Neural progenitor cell (in vitro differentiated cells): ENCODE measurements at regions not wholly inside any gene's neighbourhood (a gene's known extent, or its start where the extent isn't known, plus 50 kb on each side); places are given as distances from the start of the nearest gene placed in this dataset.

Source experiments
- DNase-seq: peaks from one replicate; pipeline ENCODE4 v3.0.0-alpha.2; 2016; ENCODE audit warnings: low spot score
- H2AFZ ChIP-seq: fragments of 200-600 bp; sonication (generic); replicated peaks from 2 replicates; pipeline ENCODE4 v1.6.1; 2016; ENCODE audit warnings: antibody characterized with exemption
- H3F3A ChIP-seq: fragments of 200-600 bp; sonication (generic); 2 replicates; pipeline ENCODE4 v1.6.1; 2016; ENCODE audit warnings: antibody characterized with exemption, low read depth
- H3K27ac ChIP-seq: fragments of 200-600 bp; sonication (generic); 2 replicates; pipeline ENCODE4 v1.5.1; 2016; ENCODE audit warnings: mild to moderate bottlenecking
- H3K27me3 ChIP-seq: fragments of 200-600 bp; sonication (generic); 2 replicates; pipeline ENCODE4 v1.6.1; 2016; ENCODE audit warnings: mild to moderate bottlenecking, moderate library complexity
- H3K36me3 ChIP-seq: fragments of 200-600 bp; sonication (generic); 2 replicates; pipeline ENCODE4 v1.5.1; 2016
- H3K4me1 ChIP-seq: fragments of 200-600 bp; sonication (generic); 2 replicates; pipeline ENCODE4 v1.6.1; 2016; ENCODE audit warnings: mixed run types
- H3K4me2 ChIP-seq: fragments of 200-600 bp; sonication (generic); 2 replicates; pipeline ENCODE4 v1.6.1; 2016
- H3K4me3 ChIP-seq: fragments of 200-600 bp; sonication (generic); 2 replicates; pipeline ENCODE4 v1.5.1; 2016
- H3K79me2 ChIP-seq: fragments of 200-600 bp; sonication (generic); 2 replicates; pipeline ENCODE4 v1.6.1; 2016; ENCODE audit warnings: low read depth
- H3K9ac ChIP-seq: fragments of 200-600 bp; sonication (generic); 2 replicates; pipeline ENCODE4 v1.6.1; 2016
- H3K9me3 ChIP-seq: fragments of 200-600 bp; sonication (generic); 2 replicates; pipeline ENCODE4 v1.5.1; 2016; ENCODE audit warnings: low read depth
- H4K20me1 ChIP-seq: fragments of 200-600 bp; sonication (generic); 2 replicates; pipeline ENCODE4 v1.6.1; 2016; ENCODE audit warnings: low read depth
- H3K27ac Mint-ChIP-seq: 3 replicates; pipeline ENCODE4 v1.8.0; 2021; ENCODE audit warnings: mixed read lengths
- H3K27me3 Mint-ChIP-seq: 2 replicates; pipeline ENCODE4 v1.8.0; 2022; ENCODE audit warnings: low read depth, mild to moderate bottlenecking, inconsistent platforms, moderate library complexity, mixed read lengths; ENCODE audit not compliant: insufficient read depth
- H3K36me3 Mint-ChIP-seq: 3 replicates; pipeline ENCODE4 v1.8.0; 2021; ENCODE audit warnings: mixed read lengths
- H3K4me1 Mint-ChIP-seq: 3 replicates; pipeline ENCODE4 v1.8.0; 2021; ENCODE audit warnings: mixed read lengths
- H3K4me3 Mint-ChIP-seq: 3 replicates; pipeline ENCODE4 v1.8.0; 2021; ENCODE audit warnings: mild to moderate bottlenecking, moderate library complexity, mixed read lengths
- H3K9me3 Mint-ChIP-seq: 3 replicates; pipeline ENCODE4 v1.8.0; 2020; ENCODE audit warnings: mixed read lengths
- CTCF ChIP-seq: fragments of 200-600 bp; sonication (generic); IDR thresholded peaks from 2 replicates; pipeline ENCODE4 v1.5.1; 2017; ENCODE audit warnings: antibody characterized with exemption, mild to moderate bottlenecking
- EZH2 ChIP-seq: fragments of 200-600 bp; sonication (generic); IDR thresholded peaks from 2 replicates; pipeline ENCODE4 v1.6.1; 2017; ENCODE audit warnings: antibody characterized with exemption, mild to moderate bottlenecking, moderate library complexity
- EZH2phosphoT487 ChIP-seq: fragments of 200-600 bp; sonication (generic); IDR thresholded peaks from 2 replicates; pipeline ENCODE4 v1.6.1; 2017; ENCODE audit warnings: antibody characterized with exemption

- H3K4me1 Mint-ChIP-seq = peaks cover 77% of the 10 kb centered on the region
- H3K27ac ChIP-seq = no peak overlapping the region
- H3K27me3 Mint-ChIP-seq = peaks cover 5% of the 10 kb centered on the region
- no peak overlapping the region for H3K27ac Mint-ChIP-seq
- TF ChIP-seq EZH2 = no peak
- no peak for TF ChIP-seq CTCF
- no peak for TF ChIP-seq EZH2phosphoT487
- no peak overlapping the region for H3K4me3 Mint-ChIP-seq
- H3K4me1 ChIP-seq = peaks cover 39% of the 10 kb centered on the region
- no peaks in the 10 kb centered on the region for H3K9me3 ChIP-seq
- no peaks in the 10 kb centered on the region for H3K36me3 ChIP-seq
- H3K9me3 Mint-ChIP-seq = no peaks in the 10 kb centered on the region
- no peak overlapping the region for H2AFZ ChIP-seq
- H3K9ac ChIP-seq = no peak overlapping the region
- H3K27me3 ChIP-seq = no peaks in the 10 kb centered on the region
- H4K20me1 ChIP-seq = no peaks in the 10 kb centered on the region
- no peak overlapping the region for H3K4me3 ChIP-seq
- no peaks in the 10 kb centered on the region for H3K79me2 ChIP-seq
- no peaks in the 10 kb centered on the region for H3F3A ChIP-seq
- no peaks in the 10 kb centered on the region for H3K36me3 Mint-ChIP-seq
- no peak overlapping the region for H3K4me2 ChIP-seq
- DNase-seq = no peak
Measured at GRCh38 chr14:22485178-22485577, 103.8 kb downstream of the DAD1 start.

- Histone ChIP-seq H3K4me3 (no peak overlapping the region), H3K4me2 (no peak overlapping the region), H3K36me3 (no peaks in the 10 kb centered on the region), H3K9me3 (no peaks in the 10 kb centered on the region), H3K27ac (no peak overlapping the region), H4K20me1 (no peaks in the 10 kb centered on the region), H3K4me1 (peaks cover 44% of the 10 kb centered on the region), H3K9ac (no peak overlapping the region), H2AFZ (no peak overlapping the region), H3F3A (peaks cover under 1% of the 10 kb centered on the region), H3K27me3 (no peaks in the 10 kb centered on the region), H3K79me2 (no peaks in the 10 kb centered on the region)
- peaks cover 77% of the 10 kb centered on the region for H3K4me1 Mint-ChIP-seq
- DNase-seq = no peak
- H3K9me3 Mint-ChIP-seq = no peaks in the 10 kb centered on the region
- H3K27me3 Mint-ChIP-seq = peaks cover 5% of the 10 kb centered on the region
- no peaks in the 10 kb centered on the region for H3K36me3 Mint-ChIP-seq
- no peak overlapping the region for H3K4me3 Mint-ChIP-seq
- H3K27ac Mint-ChIP-seq = no peak overlapping the region
- TF ChIP-seq CTCF (no peak), EZH2 (no peak), EZH2phosphoT487 (no peak)
Measured at GRCh38 chr14:22484632-22485031, 104.4 kb downstream of the DAD1 start.

- Mint-ChIP-seq H3K27ac (peak overlapping the region; percentile 88), H3K9me3 (no peaks in the 10 kb centered on the region), H3K36me3 (no peaks in the 10 kb centered on the region), H3K4me1 (peaks cover 79% of the 10 kb centered on the region), H3K4me3 (no peak overlapping the region), H3K27me3 (peaks cover 2% of the 10 kb centered on the region)
- no peak overlapping the region for H3K9ac ChIP-seq
- H3K27ac ChIP-seq = no peak overlapping the region
- H3K4me3 ChIP-seq = no peak overlapping the region
- no peaks in the 10 kb centered on the region for H3K36me3 ChIP-seq
- H3F3A ChIP-seq = peaks cover 6% of the 10 kb centered on the region
- no peaks in the 10 kb centered on the region for H4K20me1 ChIP-seq
- TF ChIP-seq EZH2phosphoT487 (no peak), CTCF (no peak), EZH2 (no peak)
- H3K9me3 ChIP-seq = no peaks in the 10 kb centered on the region
- H2AFZ ChIP-seq = no peak overlapping the region
- no peak for DNase-seq
- peaks cover 46% of the 10 kb centered on the region for H3K4me1 ChIP-seq
- H3K4me2 ChIP-seq = no peak overlapping the region
- no peaks in the 10 kb centered on the region for H3K79me2 ChIP-seq
- no peaks in the 10 kb centered on the region for H3K27me3 ChIP-seq
Measured at GRCh38 chr14:22483863-22484593, 105.0 kb downstream of the DAD1 start.
